ENCODE measurements at regions not wholly inside any gene's neighbourhood (a gene's known extent, or its start where the extent isn't known, plus 50 kb on each side); places are given as distances from the start of the nearest gene placed in this dataset.

- Histone ChIP-seq H3K79me2 (ENCODE audit: insufficient read depth, low read length) (no peaks in the 10 kb centered on the region), H3K36me3 (ENCODE audit: control insufficient read depth in 1 of 2, insufficient read depth in 2 of 2, low read length in 2 of 2) (no peaks in the 10 kb centered on the region), H3K27ac (ENCODE audit: low read depth, low read length) (no peak overlapping the region), H3K4me2 (ENCODE audit: low read length) (no peak overlapping the region), H4K20me1 (ENCODE audit: insufficient read depth) (no peaks in the 10 kb centered on the region), H3K9ac (ENCODE audit: low read length) (no peak overlapping the region), H3K27me3 (ENCODE audit: insufficient read depth, low read length) (no peaks in the 10 kb centered on the region), H3K4me1 (ENCODE audit: control insufficient read depth in 1 of 2, insufficient read depth in 2 of 2, low read length in 2 of 2) (no peaks in the 10 kb centered on the region), H3K4me3 (replicated peaks in 1 of 2; ENCODE audit: low read depth in 1 of 2, low read length in 2 of 2) (no peak overlapping the region), H2AFZ (ENCODE audit: low read depth, low read length, poor library complexity, severe bottlenecking) (no peak overlapping the region), H3K9me3 (ENCODE audit: control insufficient read depth in 1 of 2, insufficient read depth in 1 of 2, low read depth in 1 of 2, low read length in 2 of 2) (no peaks in the 10 kb centered on the region), H3K9me2 (ENCODE audit: insufficient read depth) (no peaks in the 10 kb centered on the region)
- ATAC-seq, result no peak
- intact Hi-C loops (cut with micrococcal nuclease), result loop anchor here (2.0 kb wide), 2 partner anchors 175 to 381 kb away; no protein-coding TSS in a partner anchor
- DNase-seq (ENCODE audit: low read depth, low spot score), result no peak
- no TSS peak for BruUV-seq (replicated peaks)
- CTCF ChIA-PET, result interaction anchor here (1.6 to 1.9 kb wide), 2 partner anchors 10 to 178 kb away, joined by 7 to 13 read pairs; no protein-coding TSS in a partner anchor
- TF ChIP-seq CEBPB (IDR thresholded peaks at IDR 0.05; ENCODE audit: low read depth), result no peak
- TF ChIP-seq EZH2 (IDR thresholded peaks at IDR 0.05), result no peak
- no peak for TF ChIP-seq ZNF274 (IDR thresholded peaks at IDR 0.05; ENCODE audit: low read depth, low read length)
- POLR2A ChIA-PET, result no interaction called here
- RAD21 ChIA-PET (ENCODE audit: low non-redundant PET in 1 of 2, low total read pairs in 2 of 2, uncharacterized antibody in 2 of 2, unreplicated experiment in 2 of 2), result interaction anchor here (0.7 to 1.6 kb wide), 2 partner anchors 178 kb away, joined by 11 read pairs; no protein-coding TSS in a partner anchor
Observed at GRCh38 chr16:27689711-27690110, 139.8 kb downstream of the KATNIP start.

DNA sequence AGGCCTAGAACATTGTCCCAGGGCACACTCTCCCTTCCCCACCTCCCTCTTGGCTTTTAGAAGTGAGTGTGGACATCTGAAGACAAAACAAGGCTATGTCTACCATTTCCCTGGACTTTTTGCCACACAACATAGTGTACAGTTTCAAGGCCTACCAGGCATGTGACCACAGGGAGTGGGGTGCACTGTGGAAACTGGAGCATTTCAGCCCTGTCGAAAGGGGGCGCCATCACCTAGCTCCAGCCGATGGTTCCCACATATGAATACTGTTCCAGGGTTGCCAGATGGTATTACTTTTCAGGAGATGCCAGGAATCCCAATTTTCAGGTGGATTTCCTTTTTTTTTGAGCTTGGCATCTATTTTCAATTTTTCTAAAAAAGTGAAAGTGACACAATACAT is 140.7 kb downstream of the KATNIP start:
- no TSS peak for BruUV-seq (replicated peaks)
- POLR2A ChIA-PET, result no interaction called here
- intact Hi-C loops (cut with micrococcal nuclease), result loop anchor here (2.0 kb wide), 2 partner anchors 174 to 380 kb away; no protein-coding TSS in a partner anchor
- RAD21 ChIA-PET (ENCODE audit: low non-redundant PET in 1 of 2, low total read pairs in 2 of 2, uncharacterized antibody in 2 of 2, unreplicated experiment in 2 of 2), result interaction anchor here in 1 of 2 experiments (1.6 kb wide), 1 partner anchor 177 kb away, joined by 11 read pairs; no protein-coding TSS in a partner anchor
- Histone ChIP-seq H3K4me2 (ENCODE audit: low read length) (no peak overlapping the region), H3K4me3 (replicated peaks in 1 of 2; ENCODE audit: low read depth in 1 of 2, low read length in 2 of 2) (no peak overlapping the region), H3K9me2 (ENCODE audit: insufficient read depth) (no peaks in the 10 kb centered on the region), H3K9ac (ENCODE audit: low read length) (no peak overlapping the region), H3K27me3 (ENCODE audit: insufficient read depth, low read length) (no peaks in the 10 kb centered on the region), H3K27ac (ENCODE audit: low read depth, low read length) (no peak overlapping the region), H4K20me1 (ENCODE audit: insufficient read depth) (no peaks in the 10 kb centered on the region), H3K4me1 (ENCODE audit: control insufficient read depth in 1 of 2, insufficient read depth in 2 of 2, low read length in 2 of 2) (no peaks in the 10 kb centered on the region), H2AFZ (ENCODE audit: low read depth, low read length, poor library complexity, severe bottlenecking) (no peak overlapping the region), H3K36me3 (ENCODE audit: control insufficient read depth in 1 of 2, insufficient read depth in 2 of 2, low read length in 2 of 2) (no peaks in the 10 kb centered on the region), H3K9me3 (ENCODE audit: control insufficient read depth in 1 of 2, insufficient read depth in 1 of 2, low read depth in 1 of 2, low read length in 2 of 2) (no peaks in the 10 kb centered on the region), H3K79me2 (ENCODE audit: insufficient read depth, low read length) (no peaks in the 10 kb centered on the region)
- TF ChIP-seq ZNF274 (IDR thresholded peaks at IDR 0.05; ENCODE audit: low read depth, low read length) (no peak), RAD21 (IDR thresholded peaks at IDR 0.05; ENCODE audit: low read depth) (peak; percentile 70), CTCF (IDR thresholded peaks at IDR 0.05 in 2 of 3, conservative IDR thresholded peaks at IDR 0.05 in 1 of 3; ENCODE audit: borderline replicate concordance in 1 of 3, insufficient read depth in 1 of 3, low read depth in 2 of 3, low read length in 2 of 3) (peak; percentile 59 to 85 (median 83); a peak in 5 of 6 replicates)
- DNase-seq (ENCODE audit: low read depth, low spot score) (peak; percentile 21), ATAC-seq (peak; percentile 94)
- CTCF ChIA-PET, result interaction anchor here (0.8 to 1.9 kb wide), 4 partner anchors 9 to 283 kb away, joined by 3 to 13 read pairs (median 5); no protein-coding TSS in a partner anchor
